Stimulated activated naive CD4-positive, alpha-beta T cell (primary cell): ENCODE measurements at regions not wholly inside any gene's neighbourhood (a gene's known extent, or its start where the extent isn't known, plus 50 kb on each side); places are given as distances from the start of the nearest gene placed in this dataset.
"Not testable (repeated sequence)": the region's sequence is repeated elsewhere in the genome, so short reads cannot be mapped to it uniquely, and the experiment has no call there.

Experiments
- DNase-seq, 6 experiments: peaks; one replicate each; lab custom pipeline; 2025; lab: John Stamatoyannopoulos, UW

DNA sequence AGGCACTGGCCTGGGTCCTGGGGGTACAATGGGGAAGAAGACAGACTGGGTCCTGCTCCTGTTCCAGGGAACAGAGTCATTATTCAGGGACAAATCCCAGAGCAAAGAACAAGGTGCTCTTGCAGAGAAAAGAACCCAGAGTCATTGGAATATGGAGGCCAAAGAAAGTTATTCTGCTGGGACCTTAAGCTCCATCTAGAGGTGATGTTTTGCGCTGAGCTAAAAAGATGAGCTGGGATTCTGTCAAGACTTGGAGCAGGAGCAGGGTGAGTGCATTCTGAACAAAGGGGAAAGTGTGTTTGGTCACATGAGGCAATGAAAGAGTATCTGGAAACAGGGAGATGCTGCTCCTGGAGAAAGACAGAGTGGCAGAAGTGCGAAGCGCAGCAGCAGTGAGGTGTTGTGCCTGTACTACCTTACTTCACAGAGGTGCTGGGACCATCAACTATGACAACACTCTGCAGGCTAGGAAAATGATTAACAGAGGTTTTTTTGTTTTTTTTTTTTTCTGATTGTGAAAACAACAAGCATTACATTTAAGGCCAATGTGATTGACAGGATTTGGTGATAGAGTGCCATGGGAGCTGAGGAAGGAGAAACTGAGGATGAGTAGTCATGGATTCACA lies 95.3 kb upstream of the TNFSF11 start:
- DNase-seq = peak in 1 of 6 experiments; percentile 3

DNA sequence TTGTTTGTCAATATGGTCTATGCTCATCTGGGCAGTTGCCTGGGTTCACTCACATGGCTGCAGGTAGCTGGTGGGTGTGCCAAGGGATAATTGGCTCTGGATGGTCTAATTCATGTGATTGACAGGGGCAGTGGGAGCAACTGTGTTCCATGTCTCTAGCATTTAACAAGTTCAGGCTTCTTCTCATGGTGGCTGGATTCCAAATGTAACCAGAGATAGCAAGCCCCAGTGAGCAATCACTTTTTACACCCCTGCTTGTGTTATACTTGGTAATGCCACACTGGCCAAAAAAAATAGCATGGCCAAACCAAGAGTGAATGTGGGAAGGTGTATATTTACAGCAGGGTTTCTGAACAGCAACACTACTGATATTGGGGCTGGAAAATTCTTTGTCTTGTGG lies 89.6 kb upstream of the TNFSF11 start:
- DNase-seq = no peak

DNA sequence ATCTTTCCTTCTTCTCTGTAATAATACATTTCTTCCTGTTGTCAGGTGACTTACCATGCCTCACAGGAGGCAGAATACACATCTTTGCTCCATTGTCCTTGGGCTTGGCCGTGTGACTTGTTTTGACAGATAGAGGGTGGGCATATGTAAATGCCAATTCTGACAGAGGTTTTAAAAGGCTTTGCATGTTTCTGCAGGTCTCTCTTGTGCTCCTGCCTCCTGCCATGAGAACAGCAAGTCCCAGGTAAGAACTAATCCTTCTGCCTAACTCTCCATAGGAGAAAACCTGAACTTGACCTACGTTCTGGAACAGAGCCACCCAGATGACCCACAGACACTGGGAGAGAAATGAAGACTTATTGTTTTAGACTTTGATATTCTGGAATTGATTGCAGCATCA lies 88.7 kb upstream of the TNFSF11 start:
- DNase-seq = no peak

DNA sequence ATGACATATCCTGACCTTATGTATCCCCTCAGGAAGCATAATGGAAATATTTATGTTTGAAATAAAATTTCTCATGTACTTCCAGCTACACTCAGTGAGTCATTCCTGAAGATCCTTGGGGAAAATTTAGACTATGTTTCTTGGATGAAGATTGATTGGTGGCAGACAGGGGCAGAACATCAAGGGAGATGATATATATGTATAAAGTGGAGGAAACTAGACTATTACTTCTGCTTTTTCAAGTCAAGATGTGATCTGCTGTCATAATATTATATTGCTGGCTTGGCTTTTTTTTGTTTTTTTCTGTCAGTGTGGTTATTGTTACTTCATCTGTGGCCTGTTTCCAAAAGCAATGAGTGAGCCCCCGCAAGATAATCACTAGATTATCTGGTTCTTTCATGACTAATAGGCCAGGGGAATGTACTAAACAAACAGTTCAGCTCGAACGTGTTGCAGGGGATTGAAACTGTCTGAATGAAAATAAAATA lies 87.2 kb upstream of the TNFSF11 start:
- no peak for DNase-seq

DNA sequence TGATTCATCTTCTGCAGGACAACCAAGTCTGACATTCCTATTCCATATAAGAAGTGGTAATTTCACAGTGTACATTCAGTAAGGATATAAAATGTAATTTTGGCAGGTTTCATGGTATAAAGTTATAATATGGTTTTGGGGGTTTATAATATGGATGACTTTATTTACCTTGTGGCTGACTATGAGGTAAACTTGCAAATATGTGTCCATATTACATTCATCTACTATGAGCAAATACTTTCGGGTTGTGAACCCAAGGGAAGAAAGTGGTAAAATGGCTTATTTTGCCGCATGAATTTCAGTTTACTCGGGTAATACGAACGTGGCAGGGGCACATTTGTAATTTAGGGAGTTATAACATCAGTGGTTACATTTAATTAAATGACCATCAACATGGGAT lies 86.7 kb upstream of the TNFSF11 start:
- no peak for DNase-seq

DNA sequence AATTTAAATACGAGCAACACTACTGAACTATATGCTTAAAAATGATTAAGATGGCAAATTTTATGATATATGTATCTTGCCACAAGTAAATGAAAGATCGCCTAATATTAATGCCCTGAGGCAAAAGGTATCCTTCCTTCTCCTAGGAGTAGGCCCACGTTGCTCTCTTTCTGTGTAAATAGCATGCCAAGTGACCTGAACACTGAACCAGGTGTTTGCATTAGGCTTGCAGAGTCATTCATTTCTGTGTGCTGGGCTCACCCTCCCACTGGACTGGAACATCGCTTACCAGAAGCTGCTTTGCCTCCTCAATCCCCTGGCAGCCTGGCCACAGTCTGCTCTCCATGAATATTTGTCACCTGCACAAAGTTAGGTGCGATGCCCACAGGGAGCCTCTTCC lies 83.3 kb upstream of the TNFSF11 start:
- DNase-seq = no peak

DNA sequence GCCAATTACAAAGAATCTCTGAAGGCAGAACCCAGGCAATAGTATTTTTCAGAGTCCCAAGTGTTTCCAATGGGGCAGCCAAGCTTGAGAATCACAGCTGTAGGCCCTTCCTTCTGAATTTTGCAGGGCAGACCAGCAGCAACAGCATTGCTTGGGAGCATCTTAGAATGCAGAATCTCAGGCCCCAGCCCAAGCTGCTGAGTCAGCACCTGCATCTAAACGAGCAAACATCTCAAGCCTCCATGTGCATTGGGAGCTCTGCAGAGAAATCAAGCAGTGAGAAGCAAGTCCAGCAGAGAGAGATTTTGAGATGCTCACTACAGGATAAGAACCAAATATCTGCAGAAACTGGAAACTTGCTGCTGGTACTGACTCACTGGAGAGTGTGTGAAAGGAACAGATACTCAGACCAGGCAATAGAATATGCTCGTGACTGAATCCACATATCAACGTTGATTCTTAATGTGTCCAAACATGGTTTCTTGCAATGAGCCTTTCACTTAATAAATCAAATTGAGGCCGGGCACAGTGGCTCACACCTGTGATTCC lies 81.5 kb upstream of the TNFSF11 start:
- DNase-seq = no peak

DNA sequence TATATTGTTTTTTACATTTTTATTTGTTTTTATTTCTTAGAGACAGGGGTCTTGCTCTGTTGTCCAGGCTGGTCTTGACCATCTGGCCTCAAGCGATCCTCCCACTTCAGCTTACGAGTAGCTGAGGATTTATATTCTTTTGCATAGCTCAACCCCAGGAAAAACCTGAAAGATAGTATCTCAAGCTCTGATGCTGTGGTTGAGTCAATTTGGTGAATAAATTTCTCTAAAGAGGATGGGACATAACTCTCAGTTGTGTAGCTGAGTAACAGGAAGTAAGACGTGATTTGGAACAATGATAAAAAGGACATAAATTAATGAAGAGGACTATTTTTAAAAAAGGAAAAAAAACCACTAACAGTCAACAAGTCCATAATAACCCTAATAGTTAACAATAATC lies 79.8 kb upstream of the TNFSF11 start:
- no peak for DNase-seq

DNA sequence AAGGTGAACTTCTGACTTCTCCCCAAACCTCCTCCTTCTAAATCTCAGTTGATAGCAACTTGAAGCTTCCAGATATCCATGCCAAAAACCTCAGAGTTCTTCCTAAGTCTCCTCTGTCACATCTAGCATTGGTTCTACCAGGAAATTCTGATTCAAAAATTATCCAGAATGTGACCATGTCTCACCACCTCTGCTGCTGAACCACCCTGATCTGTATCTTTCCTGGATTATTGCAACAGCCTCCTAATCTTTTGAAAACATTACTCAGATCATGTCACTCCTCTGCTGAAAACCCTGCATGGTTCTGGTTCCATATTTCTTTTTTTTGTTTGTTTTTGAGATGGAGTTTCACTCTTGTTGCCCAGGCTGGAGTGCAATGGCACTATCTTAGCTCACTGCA lies 78.7 kb upstream of the TNFSF11 start:
- DNase-seq = no peak

DNA sequence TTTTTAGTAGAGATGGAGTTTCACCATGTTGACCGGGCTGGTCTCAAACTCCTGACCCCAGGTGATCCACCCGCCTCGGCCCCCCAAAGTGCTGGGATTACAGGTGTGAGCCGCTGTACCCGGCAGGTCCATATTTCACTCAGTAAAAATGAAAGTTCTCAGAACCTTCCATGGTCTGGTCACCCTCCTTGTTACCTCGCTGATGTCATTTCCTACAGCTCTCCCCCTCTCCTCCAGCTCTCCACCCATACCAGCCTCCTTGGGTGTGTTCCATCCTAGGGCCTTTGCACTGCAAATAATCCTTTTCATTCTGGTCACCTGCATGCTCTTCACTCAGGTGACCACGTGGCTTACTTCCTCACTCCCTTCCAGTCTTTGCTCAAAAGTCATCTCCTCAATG lies 78.2 kb upstream of the TNFSF11 start:
- no peak for DNase-seq

DNA sequence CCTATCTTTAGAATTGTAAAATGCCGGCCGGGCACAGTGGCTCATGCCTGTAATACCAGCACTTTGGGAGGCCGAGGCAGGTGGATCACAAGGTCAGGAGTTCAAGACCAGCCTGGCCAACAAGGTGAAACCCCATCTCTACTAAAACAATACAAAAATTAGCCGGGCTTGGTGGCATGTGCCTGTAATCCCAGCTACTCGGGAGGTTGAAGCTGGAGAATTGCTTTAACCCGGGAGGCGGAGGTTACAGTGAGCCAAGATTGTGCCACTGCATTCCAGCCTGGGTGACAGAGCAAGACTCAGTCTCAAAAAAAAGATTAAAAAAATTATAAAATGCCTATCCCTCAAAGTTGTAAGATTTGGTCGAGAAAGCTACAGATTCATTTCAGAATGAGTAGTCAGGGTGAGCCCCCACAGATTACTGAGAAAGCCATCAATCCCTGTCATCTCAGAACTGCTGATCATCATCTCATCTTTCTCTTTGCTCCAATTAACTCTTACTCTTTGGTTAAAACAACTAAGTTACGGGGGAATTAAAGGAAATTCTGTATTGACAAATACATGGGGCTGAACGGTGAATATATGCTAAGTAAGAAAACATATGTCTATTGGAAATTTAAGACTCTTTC lies 76.9 kb upstream of the TNFSF11 start:
- DNase-seq = not testable (repeated sequence)

DNA sequence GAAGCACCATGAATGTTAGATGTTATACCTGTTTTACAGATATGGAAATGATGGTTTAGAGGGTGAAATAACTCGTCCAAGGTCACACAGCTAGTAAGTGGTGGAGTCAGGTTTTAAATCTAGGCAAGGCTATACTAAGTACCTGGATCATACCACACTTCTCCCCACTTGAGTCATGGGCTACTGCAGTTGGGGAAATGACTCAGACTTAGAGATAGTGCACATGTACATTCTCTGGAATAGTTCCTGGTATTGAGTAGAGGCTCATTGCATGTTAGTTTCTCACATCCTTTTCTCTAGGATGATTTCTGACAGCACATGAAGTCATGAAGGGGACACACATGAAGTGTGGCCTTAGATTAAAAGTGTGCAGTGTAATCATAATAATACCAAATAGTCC lies 76.2 kb upstream of the TNFSF11 start:
- DNase-seq = no peak

DNA sequence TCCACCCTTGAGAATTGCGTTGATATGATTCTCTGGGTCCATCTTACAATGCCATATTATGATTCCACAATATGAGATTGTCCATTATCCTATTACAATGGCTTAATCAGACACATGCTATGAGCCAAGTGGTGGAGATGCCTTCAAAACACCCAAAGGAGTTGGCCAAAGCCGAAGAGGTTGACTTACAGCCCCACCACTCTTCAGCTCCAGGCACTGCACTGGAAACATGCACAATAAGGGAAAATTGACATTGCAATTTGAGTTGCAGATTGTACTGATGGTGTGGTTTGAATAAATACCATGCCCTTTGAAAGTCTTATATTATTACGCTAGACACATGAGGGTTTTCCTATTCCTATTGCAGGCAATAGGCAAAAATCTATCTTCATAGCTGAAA lies 75.4 kb upstream of the TNFSF11 start:
- no peak for DNase-seq
